T47D (cell line): ENCODE measurements at regions not wholly inside any gene's neighbourhood (a gene's known extent, or its start where the extent isn't known, plus 50 kb on each side); places are given as distances from the start of the nearest gene placed in this dataset.

Experiments
- DNase-seq, 2 experiments: peaks; one replicate each; pipeline versions ENCODE4 v3.0.0 to v3.0.0-alpha.2; 2011 to 2012; ENCODE audit warnings: low read depth in 1 of 2, low spot score in 1 of 2
- JUND ChIP-seq: IDR thresholded peaks from 2 replicates; pipeline ENCODE4 v1.6.1; 2012; ENCODE audit warnings: low read depth
- in situ Hi-C: cut with HindIII; loops from 2 replicates; pipeline ENCODE4 v1.10.0; 2016; ENCODE audit warnings: low sequenced_read_pairs, low pct_unique_long_range_greater_than_20kb

DNA sequence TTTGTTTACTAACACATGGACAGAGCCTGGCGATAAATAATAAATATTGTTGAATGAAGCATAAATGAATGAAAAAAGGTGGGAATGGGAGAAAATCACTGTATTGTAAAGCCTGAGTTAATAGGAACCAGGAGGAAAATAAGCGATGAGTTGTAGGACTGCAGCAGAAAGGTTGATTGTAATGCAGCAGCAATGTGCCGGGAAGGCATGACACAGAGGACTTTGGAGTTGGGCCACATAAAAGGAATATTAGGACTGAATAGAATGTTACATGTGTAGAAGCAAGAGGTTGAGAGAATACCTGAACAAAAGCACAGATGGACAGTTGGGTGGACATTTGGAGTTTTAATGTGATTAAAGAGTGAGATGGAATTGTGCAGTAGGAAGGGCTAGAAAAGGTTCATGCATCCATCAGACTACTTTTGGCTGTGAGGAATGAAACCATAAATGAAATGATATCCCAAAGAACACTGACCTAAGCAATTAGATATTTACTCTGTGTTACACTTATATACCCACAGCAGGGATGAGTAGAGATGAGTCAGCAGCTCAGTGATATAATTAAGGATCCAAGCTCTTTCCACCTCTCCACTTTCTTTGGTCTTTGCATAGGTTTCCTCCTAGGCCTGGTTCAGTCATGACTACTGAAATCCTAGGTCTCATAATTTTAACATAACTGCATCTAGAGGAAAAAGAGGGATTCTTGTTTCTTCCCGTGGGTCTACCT lies 55.4 kb downstream of the CCER1 start:
- TF ChIP-seq JUND = no peak
- in situ Hi-C loops = no loop called here
- DNase-seq = no peak

DNA sequence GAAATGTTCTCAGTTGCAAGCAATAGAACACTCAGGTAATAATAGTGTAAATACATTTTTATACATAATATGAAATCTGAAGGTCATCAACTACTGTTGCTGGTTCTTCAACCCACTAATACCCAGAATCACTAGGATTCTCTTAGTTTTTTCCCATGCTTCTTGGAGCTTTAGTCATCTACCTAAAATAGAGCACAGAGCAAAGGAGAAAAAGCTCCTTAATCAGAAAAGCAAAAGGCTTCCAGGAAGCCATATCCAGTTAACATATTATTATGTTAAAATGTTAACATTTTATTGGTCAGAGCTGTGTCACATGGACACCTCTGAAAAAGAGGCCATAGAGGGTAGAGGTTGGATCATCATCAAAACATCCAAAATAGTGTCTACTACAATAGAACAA lies 57.0 kb downstream of the CCER1 start:
- in situ Hi-C loops = no loop called here
- TF ChIP-seq JUND = no peak
- DNase-seq = no peak

DNA sequence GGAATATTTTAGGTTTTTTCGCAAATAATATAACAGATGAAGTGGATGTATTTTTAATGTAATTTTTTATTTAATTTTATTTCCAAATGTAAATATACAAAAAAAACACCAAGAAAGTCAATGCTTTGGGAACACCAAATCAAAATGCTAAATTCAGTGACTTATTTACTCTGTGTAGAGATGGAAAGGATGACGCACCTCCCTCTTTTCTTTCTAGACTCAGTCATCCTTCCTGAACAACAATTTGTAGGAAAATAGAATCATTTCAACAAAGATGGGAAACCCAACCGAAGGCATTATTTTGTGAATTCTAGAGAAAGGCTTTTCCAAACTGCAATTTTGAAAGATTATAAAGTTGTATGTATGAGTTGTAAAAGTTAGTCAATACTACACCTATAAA lies 57.7 kb downstream of the CCER1 start:
- DNase-seq = no peak
- in situ Hi-C loops = no loop called here
- no peak for TF ChIP-seq JUND

DNA sequence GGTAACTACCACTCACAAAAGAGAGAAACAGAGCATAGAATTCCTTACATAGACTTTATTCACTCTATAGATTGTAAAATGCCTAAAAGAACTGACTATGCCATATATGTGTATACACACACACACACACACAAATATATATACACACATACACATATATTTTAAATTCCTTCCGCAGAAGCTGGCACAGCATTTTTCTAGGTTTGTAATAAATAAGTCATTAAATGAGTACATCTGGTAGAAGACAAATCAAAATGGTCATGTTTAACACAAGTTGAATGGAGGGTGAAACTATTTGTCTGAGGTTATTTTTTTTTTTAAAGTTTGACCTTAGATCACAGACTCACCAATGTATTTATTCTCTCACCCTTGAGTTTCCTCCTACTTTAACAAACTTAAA lies 58.2 kb downstream of the CCER1 start:
- DNase-seq = no peak
- TF ChIP-seq JUND = no peak
- in situ Hi-C loops = no loop called here

DNA sequence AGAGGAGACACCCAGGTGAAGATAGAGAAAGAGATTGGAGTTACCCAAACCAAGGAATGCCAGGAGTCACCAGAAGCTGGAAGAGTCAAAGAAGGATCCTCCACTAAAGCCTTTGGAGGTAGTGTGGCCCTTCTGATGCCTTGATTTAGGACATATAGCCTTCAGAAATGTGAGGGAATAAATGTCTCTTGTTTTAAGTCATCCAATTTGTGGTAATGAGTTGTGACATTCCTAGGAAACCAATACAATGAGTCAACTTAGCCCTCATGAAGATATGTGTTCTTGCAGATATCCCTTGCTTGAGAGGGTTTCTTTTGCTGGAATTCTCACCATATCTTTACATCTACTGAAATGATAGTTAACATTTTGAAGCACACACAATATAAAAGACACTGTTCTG lies 58.8 kb downstream of the CCER1 start:
- no peak for DNase-seq
- in situ Hi-C loops = no loop called here

DNA sequence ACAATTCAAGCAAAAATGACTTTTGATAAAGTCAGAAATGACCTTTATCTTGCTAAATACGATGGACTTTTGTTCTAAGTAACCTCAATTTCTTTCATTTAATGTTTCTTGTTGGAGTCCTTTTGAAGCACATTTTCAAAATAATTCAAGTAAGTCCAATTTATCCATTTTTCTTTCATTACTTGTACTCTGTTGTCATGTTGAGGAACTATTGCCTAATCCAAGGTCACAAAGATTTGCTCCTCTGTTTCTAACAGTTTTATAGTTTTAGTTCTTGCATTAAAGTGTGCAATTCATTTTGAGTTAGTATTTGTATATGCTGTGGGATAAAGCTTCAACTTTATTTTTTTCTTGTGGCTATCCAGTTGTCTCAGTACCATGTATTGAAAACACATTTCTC lies 66.7 kb downstream of the CCER1 start:
- TF ChIP-seq JUND = no peak
- DNase-seq = no peak
- in situ Hi-C loops = no loop called here

More for the DNA sequence above, 58.8 kb downstream of the CCER1 start:
- no peak for TF ChIP-seq JUND

DNA sequence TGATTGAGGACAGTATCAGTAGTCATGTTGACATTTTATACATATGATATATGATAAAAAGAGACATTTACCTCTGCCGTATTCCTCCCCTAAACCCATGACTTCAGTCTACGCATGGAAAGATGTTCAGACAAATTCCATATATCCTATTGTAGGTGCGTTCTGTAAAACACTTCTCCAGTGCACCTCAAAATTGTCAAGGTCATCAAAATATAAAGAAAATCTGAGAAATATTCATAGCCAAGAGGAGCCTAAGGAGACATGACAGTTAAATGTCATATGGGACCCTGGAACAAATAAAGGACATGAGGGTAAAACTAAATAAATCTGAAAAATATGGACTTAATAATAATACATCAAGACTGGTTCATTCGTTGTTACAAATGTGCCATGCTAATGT lies 71.5 kb downstream of the CCER1 start:
- in situ Hi-C loops = no loop called here

DNA sequence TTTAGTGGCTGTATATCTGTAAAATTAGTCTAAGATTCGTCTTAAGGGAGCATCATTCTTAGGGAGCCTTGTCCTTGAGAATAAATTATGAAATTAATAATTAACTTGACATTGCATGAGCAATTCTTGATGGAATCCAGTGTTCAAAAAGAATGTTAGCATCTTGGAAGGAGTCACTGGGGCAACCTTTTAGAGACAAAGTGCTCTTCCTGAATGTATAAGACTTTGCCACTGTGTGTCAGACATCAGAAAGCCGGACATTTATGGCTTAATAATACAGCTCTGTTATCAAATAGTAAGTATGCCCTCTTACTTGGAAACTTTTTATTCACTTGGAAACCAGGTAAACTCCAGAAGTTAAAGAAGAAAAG lies 83.3 kb downstream of the CCER1 start:
- in situ Hi-C loops = no loop called here
- no peak for DNase-seq
- no peak for TF ChIP-seq JUND

More for the DNA sequence above, 71.5 kb downstream of the CCER1 start:
- no peak for DNase-seq
- TF ChIP-seq JUND = no peak

DNA sequence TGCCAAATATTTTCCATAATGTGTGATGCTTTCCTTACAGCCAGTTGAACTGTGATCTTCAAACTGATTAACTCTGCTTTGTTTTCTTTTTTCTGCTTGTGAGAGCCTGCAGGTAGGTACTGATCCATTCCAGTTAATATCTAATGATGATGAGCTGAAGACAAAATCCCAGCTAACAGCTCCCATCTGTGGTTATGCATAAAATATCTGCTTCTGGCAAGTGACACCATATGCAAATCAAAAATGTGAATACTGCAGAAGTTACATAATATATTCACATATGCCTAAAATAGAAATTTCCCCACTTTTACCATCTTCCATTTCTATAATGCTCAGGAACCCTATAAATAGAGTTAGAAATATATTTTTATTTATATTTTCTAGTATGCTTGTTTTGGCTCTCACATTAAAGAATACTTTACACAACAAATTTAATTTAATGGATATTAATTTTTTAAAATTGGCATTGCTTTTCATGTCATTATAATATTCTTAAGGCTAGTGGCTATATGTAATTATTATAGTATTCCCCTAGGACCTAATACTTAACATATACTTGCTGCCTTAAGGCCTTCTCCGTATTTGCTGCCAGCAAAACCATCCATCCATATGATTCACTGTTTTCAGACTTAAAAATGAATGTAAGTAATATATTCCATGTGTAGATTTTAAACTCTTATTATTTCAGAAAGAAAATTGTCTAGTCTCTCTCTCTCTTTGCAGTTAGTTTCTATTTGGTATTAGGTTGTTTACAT lies 83.8 kb downstream of the CCER1 start:
- TF ChIP-seq JUND = no peak
- in situ Hi-C loops = no loop called here
- DNase-seq = no peak

DNA sequence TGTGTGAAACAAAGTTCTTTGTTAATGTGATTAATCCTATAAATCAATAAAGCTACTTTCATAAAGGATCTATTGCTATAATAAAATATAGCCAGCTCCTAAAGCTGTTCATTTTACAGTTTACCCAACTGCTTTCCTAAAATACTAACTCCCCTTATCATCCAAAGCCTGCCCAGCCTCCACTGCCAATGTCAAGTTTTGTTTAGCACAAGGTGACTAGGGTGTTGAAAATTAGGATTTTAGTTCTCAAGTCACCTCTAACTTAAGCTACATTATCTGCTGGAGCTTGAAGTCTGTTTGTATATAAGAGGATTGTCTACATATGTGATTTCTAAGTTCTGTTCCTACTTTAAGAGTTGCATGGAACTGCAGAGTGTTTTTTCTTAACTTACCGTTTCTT lies 86.3 kb downstream of the CCER1 start:
- in situ Hi-C loops = no loop called here
- DNase-seq = no peak
- TF ChIP-seq JUND = no peak

DNA sequence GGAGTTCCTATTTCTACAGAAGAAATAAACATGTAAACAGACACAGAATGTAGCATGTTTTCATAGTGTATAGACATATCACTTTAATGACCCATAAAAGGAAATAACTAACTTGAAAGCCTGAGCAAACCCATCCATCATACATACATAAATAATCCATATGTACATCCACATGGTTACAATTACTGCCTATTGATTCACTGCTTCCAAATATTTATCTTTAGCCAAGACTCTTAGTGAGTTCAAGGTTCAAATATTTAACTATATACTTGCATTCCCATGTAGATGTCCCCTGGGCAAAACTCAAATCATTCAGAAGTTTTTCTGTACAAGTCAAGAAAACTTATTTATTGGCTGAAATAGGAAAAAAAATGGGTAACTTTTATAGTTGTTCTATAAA lies 95.4 kb downstream of the CCER1 start:
- TF ChIP-seq JUND = no peak
- in situ Hi-C loops = no loop called here

DNA sequence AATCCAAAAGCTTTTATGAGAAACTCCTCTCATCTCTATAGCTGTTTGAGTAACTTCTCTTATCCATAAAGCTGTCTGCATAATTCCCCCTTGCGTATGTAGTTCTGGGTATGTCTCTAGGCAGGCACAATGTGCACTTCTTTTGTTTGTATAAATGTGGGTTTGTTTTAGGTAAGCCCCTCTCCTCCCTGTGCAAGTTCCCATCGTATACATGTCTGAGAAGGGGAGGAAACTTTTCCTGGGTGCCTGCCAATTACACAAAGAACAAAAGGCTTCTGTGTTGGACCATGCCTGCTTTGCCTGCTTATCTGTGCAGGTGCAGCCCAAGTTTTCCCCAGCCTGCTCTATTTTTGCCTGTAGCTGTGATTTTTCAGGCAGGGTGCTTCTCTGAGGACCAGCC lies 96.7 kb downstream of the CCER1 start:
- TF ChIP-seq JUND = no peak
- DNase-seq = peak in 1 of 2 experiments; percentile 17
- in situ Hi-C loops = no loop called here

More for the DNA sequence above, 95.4 kb downstream of the CCER1 start:
- DNase-seq = no peak

DNA sequence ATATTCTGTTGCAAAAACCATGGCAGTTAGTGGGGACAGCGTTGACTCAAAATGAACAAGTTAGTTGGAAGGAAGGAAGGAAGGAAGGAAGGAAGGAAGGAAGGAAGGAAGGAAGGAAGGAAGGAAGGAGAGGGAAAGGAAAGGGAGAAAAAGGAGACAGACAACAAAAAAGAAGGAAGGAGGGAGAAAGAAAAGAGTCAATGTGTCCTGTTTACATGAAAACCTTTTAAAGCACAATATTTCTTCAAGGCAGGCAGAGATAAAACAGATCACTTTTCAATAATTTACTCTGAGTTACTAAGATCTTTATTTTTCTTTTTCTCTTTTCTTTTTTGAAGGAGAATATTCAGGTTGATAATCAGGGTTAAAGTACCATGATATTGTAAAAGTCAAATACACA lies 99.4 kb downstream of the CCER1 start:
- in situ Hi-C loops = no loop called here
- no peak for DNase-seq
- no peak for TF ChIP-seq JUND

DNA sequence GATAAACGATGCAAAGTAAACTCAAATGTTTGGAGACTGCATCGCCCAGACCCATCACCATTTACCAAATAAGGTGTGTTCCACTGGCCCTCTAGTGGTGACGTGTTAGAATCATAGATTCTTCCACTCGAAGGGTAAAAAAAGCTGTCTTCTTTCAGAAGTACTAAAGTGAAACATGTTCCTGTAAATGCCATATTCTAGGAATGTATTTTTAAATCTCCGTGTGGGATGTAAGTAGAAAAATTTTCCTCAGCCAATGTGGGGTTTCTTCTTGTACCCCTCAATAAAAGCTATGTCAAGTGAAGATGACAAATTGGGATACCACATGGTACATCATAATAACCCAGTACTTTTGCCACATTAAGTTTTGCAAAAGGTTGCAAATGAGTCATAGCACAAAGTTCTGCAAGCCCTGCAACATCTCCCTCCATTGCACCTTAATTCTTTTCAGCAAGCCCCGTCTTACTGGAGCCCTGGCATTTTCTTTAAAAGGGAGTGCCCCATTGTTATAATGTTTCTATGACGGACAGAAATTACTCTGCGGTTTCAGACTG lies 100.8 kb downstream of the CCER1 start:
- in situ Hi-C loops = no loop called here
- DNase-seq = peak in 1 of 2 experiments; percentile 73
- TF ChIP-seq JUND = no peak
